ENCODE measurements at regions not wholly inside any gene's neighbourhood (a gene's known extent, or its start where the extent isn't known, plus 50 kb on each side); places are given as distances from the start of the nearest gene placed in this dataset.

DNA sequence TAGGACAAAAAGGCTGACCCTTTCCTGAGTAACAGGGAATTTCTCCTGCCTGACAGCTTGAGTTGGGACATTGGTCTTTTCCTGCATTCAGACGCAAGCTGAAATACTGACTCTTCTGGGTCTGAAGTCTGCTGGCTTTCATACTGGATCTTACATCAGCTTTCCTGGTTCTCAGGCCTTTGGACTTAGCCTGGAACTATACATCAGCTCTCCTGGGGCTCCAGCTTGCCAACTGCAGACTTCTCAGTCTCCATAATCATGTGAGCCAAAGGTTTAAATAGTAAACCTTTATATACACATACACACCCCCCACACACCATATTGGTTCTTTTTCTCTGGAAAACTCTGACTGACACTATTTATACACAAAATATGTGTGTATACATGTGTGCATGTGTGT is 59.0 kb upstream of the KCND3 start:
- TF ChIP-seq CTCF (IDR thresholded peaks at IDR 0.05; ENCODE audit: poor library complexity) (no peak), EZH2 (IDR thresholded peaks at IDR 0.05; ENCODE audit: borderline replicate concordance) (no peak)

Measured in hepatocyte (in vitro differentiated cells).